ENCODE measurements at regions not wholly inside any gene's neighbourhood (a gene's known extent, or its start where the extent isn't known, plus 50 kb on each side); places are given as distances from the start of the nearest gene placed in this dataset.

DNA sequence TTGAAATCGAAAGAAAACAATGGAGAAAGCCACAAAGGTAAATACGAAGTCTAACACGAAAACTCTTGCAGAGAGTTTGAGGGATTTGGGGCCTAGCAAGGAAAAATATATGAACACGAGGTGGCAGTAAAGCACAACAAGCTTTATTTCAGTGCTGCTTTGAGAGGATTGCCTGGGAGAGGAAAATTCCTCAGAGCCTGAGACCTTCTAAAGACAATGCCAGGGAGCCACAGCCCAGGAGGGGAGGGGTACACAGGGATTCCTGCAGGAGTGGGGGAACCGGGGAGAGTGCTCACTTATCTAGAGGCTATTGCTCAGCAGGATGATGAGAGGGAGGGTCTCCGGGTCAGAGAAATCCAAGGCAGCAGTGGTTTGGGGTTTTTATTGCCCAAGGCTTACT lies 134.9 kb upstream of the ADCY2 start:
- TF ChIP-seq CTCF (IDR thresholded peaks at IDR 0.05; ENCODE audit: insufficient read depth, low read length) (peak; percentile 14), SPI1 (IDR thresholded peaks at IDR 0.05; ENCODE audit: borderline replicate concordance, low read depth) (no peak)
